H9 (cell line): ENCODE measurements at regions not wholly inside any gene's neighbourhood (a gene's known extent, or its start where the extent isn't known, plus 50 kb on each side); places are given as distances from the start of the nearest gene placed in this dataset.

ENCODE experiments used
- DNase-seq: peaks from one replicate; pipeline ENCODE4 v3.0.0-alpha.2; 2017
- H2AFZ ChIP-seq: one replicate; pipeline ENCODE4 v1.6.1; 2013; ENCODE audit warnings: mild to moderate bottlenecking, low read length, control low read depth, moderate library complexity
- H2AK5ac ChIP-seq: 2 replicates; pipeline ENCODE4 v1.6.1; 2013; ENCODE audit warnings: low read length, control low read depth, mixed read lengths; ENCODE audit not compliant: insufficient read length
- H2BK120ac ChIP-seq: one replicate; pipeline ENCODE4 v1.6.1; 2013; ENCODE audit warnings: low read depth, mild to moderate bottlenecking, low read length, control low read depth, inconsistent platforms; ENCODE audit not compliant: poor library complexity, severe bottlenecking
- H2BK12ac ChIP-seq: 2 replicates; pipeline ENCODE4 v1.6.1; 2013; ENCODE audit warnings: low read length, control low read depth, mixed read lengths, low read depth; ENCODE audit not compliant: insufficient read length
- H2BK15ac ChIP-seq: 2 replicates; pipeline ENCODE4 v1.6.1; 2013; ENCODE audit warnings: low read depth, low read length, control low read depth
- H2BK20ac ChIP-seq: one replicate; pipeline ENCODE4 v1.6.1; 2013; ENCODE audit warnings: low read depth, mild to moderate bottlenecking, low read length, control low read depth, inconsistent platforms; ENCODE audit not compliant: poor library complexity, severe bottlenecking
- H2BK5ac ChIP-seq: 2 replicates; pipeline ENCODE4 v1.6.1; 2013; ENCODE audit warnings: low read length, control low read depth, mixed read lengths; ENCODE audit not compliant: insufficient read length
- H3K14ac ChIP-seq: 2 replicates; pipeline ENCODE4 v1.6.1; 2013; ENCODE audit warnings: low read length, control low read depth; ENCODE audit not compliant: insufficient read depth
- H3K18ac ChIP-seq: 2 replicates; pipeline ENCODE4 v1.6.1; 2013; ENCODE audit warnings: low read depth, mild to moderate bottlenecking, mixed read lengths, low read length, control low read depth; ENCODE audit not compliant: insufficient read length
- H3K23ac ChIP-seq: 2 replicates; pipeline ENCODE4 v1.6.1; 2013; ENCODE audit warnings: low read length, control low read depth, mixed read lengths, low read depth; ENCODE audit not compliant: insufficient read length
- H3K23me2 ChIP-seq: 2 replicates; pipeline ENCODE4 v1.6.1; 2013; ENCODE audit warnings: low read depth, mild to moderate bottlenecking, mixed read lengths, low read length, control low read depth; ENCODE audit not compliant: insufficient read length, poor library complexity, severe bottlenecking
- H3K27ac ChIP-seq: 2 replicates; pipeline ENCODE4 v1.5.1; 2013; ENCODE audit warnings: low read length, control low read depth, mixed read lengths, low read depth; ENCODE audit not compliant: insufficient read length
- H3K27me3 ChIP-seq: 2 replicates; pipeline ENCODE4 v1.6.1; 2013; ENCODE audit warnings: low read length, control low read depth, inconsistent platforms; ENCODE audit not compliant: insufficient read depth
- H3K4ac ChIP-seq: 2 replicates; pipeline ENCODE4 v1.6.1; 2013; ENCODE audit warnings: low read depth, mild to moderate bottlenecking, control low read depth, inconsistent platforms, low read length, moderate library complexity
- H3K4me1 ChIP-seq: 2 replicates; pipeline ENCODE4 v1.6.1; 2013; ENCODE audit warnings: low read length, control low read depth, inconsistent platforms; ENCODE audit not compliant: insufficient read depth
- H3K4me2 ChIP-seq: 2 replicates; pipeline ENCODE4 v1.6.1; 2013; ENCODE audit warnings: low read length, control low read depth, mixed read lengths; ENCODE audit not compliant: insufficient read length, insufficient read depth
- H3K56ac ChIP-seq: 2 replicates; pipeline ENCODE4 v1.6.1; 2013; ENCODE audit warnings: low read depth, mild to moderate bottlenecking, mixed read lengths, low read length, control low read depth; ENCODE audit not compliant: insufficient read length
- H3K79me1 ChIP-seq: 2 replicates; pipeline ENCODE4 v1.6.1; 2013; ENCODE audit warnings: low read depth, mild to moderate bottlenecking, moderate library complexity, low read length, control low read depth, inconsistent platforms; ENCODE audit not compliant: insufficient read depth, poor library complexity, severe bottlenecking
- H3K79me2 ChIP-seq: 2 replicates; pipeline ENCODE4 v1.6.1; 2013; ENCODE audit warnings: low read length, control low read depth, inconsistent platforms; ENCODE audit not compliant: insufficient read depth
- H3K9ac ChIP-seq: 2 replicates; pipeline ENCODE4 v1.6.1; 2013; ENCODE audit warnings: low read length, control low read depth, mixed read lengths; ENCODE audit not compliant: insufficient read length; ENCODE audit errors: extremely low read depth
- H3K9me3 ChIP-seq: one replicate; pipeline ENCODE4 v1.6.1; 2013; ENCODE audit warnings: low read depth, low read length, inconsistent platforms; ENCODE audit not compliant: control insufficient read depth
- H3T11ph ChIP-seq: one replicate; pipeline ENCODE4 v1.6.1; 2013; ENCODE audit warnings: mild to moderate bottlenecking, low read length, control low read depth, inconsistent platforms
- H4K20me1 ChIP-seq: one replicate; pipeline ENCODE4 v1.6.1; 2013; ENCODE audit not compliant: control insufficient read depth, insufficient read length, insufficient read depth
- H4K5ac ChIP-seq: 2 replicates; pipeline ENCODE4 v1.6.1; 2013; ENCODE audit warnings: low read depth, mild to moderate bottlenecking, mixed read lengths, low read length, control low read depth; ENCODE audit not compliant: insufficient read length
- H4K8ac ChIP-seq: replicated peaks from 2 replicates; pipeline ENCODE4 v1.6.1; 2013; ENCODE audit warnings: low read length, control low read depth, mixed read lengths, low read depth; ENCODE audit not compliant: insufficient read length
- H4K91ac ChIP-seq: 2 replicates; pipeline ENCODE4 v1.6.1; 2013; ENCODE audit warnings: low read depth, mild to moderate bottlenecking, moderate library complexity, mixed read lengths, low read length, control low read depth; ENCODE audit not compliant: insufficient read length
- H3K27ac Mint-ChIP-seq, 3 experiments: 2 replicates in 2 of 3; 3 replicates in 1 of 3; pipeline ENCODE4 v1.8.0; 2020 to 2021; ENCODE audit warnings: mixed read lengths in 3 of 3, mild to moderate bottlenecking in 1 of 3, moderate library complexity in 1 of 3
- H3K27me3 Mint-ChIP-seq: 2 replicates; pipeline ENCODE4 v1.8.0; 2021; ENCODE audit warnings: low read depth, mild to moderate bottlenecking, moderate library complexity, mixed read lengths
- H3K36me3 Mint-ChIP-seq, 3 experiments: 2 replicates in 2 of 3; 3 replicates in 1 of 3; pipeline ENCODE4 v1.8.0; 2020 to 2021; ENCODE audit warnings: low read depth in 3 of 3, mixed read lengths in 3 of 3; ENCODE audit not compliant: insufficient read depth in 1 of 3
- H3K4me1 Mint-ChIP-seq, 2 experiments: 2 replicates each; pipeline ENCODE4 v1.8.0; 2020; ENCODE audit warnings: mixed read lengths in 2 of 2
- H3K4me3 Mint-ChIP-seq, 2 experiments: 2 replicates in 1 of 2; 3 replicates in 1 of 2; pipeline ENCODE4 v1.8.0; 2020 to 2021; ENCODE audit warnings: mild to moderate bottlenecking in 2 of 2, mixed read lengths in 2 of 2, moderate library complexity in 1 of 2
- H3K9me3 Mint-ChIP-seq, 2 experiments: 2 replicates in 1 of 2; 3 replicates in 1 of 2; pipeline ENCODE4 v1.8.0; 2020; ENCODE audit warnings: mild to moderate bottlenecking in 2 of 2, mixed read lengths in 2 of 2, moderate library complexity in 1 of 2
- WGBS: extraction: QIAGEN DNeasy Blood & Tissue Kit; methylation state at CpG from one replicate; pipeline ENCODE4 v1.1.7; 2013; ENCODE audit warnings: missing lambda C conversion rate, low lambda C conversion rate, mixed read lengths; ENCODE audit not compliant: insufficient read length; ENCODE audit errors: extremely low coverage; 5-methylcytosine and 5-hydroxymethylcytosine counted together
- TF ChIP-seq, protein P1 (sequence below): fragments of 200-600 bp; sonication (generic); conservative IDR thresholded peaks from 3 replicates; pipeline ENCODE4 v1.8.0; 2021; ENCODE audit warnings: antibody characterized with exemption, mild to moderate bottlenecking

DNA sequence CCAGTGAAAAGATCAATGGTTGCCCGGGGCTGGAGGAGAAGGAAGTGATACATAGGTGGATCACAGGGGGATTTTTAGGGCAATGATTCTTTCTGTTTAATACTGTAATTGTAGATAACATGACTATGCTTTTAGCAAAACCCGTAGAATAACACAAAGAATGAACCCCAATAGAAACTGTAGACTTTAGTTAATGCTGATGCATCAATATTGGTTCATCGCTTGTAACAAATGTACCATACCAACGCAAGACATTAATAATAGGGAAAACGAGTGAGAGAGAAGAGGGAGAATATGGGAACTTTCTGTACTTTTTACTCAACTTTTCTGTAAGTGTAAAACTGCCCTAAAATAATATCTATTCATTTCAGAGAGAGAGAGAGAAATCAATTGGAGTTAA lies 383.3 kb upstream of the ATP11B start:
- Histone ChIP-seq H3K23ac (no peak overlapping the region), H2BK5ac (no peak overlapping the region), H3K9me3 (no peaks in the 10 kb centered on the region), H2BK12ac (no peak overlapping the region), H4K8ac (no peak overlapping the region), H3K4ac (no peak overlapping the region), H3K23me2 (no peaks in the 10 kb centered on the region), H4K91ac (no peak overlapping the region), H2AFZ (no peak overlapping the region), H3K79me2 (0 out of 2 replicates have a peak, but pooled peaks cover 2% of the 10 kb centered on the region), H3T11ph (no peak overlapping the region), H2BK120ac (no peak overlapping the region), H4K5ac (no peak overlapping the region), H3K27me3 (no peaks in the 10 kb centered on the region), H3K4me1 (peaks cover 8% of the 10 kb centered on the region), H2AK5ac (no peak overlapping the region), H3K27ac (no peak overlapping the region), H3K56ac (no peak overlapping the region), H2BK20ac (no peak overlapping the region), H3K79me1 (no peaks in the 10 kb centered on the region), H3K14ac (no peak overlapping the region), H2BK15ac (no peak overlapping the region), H3K9ac (no peak overlapping the region), H3K18ac (no peak overlapping the region), H3K4me2 (no peak overlapping the region), H4K20me1 (no peaks in the 10 kb centered on the region)
- peaks cover 21 to 24% of the 10 kb centered on the region in 2 experiments for H3K4me1 Mint-ChIP-seq
- H3K27me3 Mint-ChIP-seq: no peaks in the 10 kb centered on the region
- WGBS: no CpG with 5 or more reads among the region's 5 CpGs
- DNase-seq: no peak
- no peak overlapping the region for H3K4me3 Mint-ChIP-seq
- H3K27ac Mint-ChIP-seq: no peak overlapping the region
- no peaks in the 10 kb centered on the region for H3K36me3 Mint-ChIP-seq
- H3K9me3 Mint-ChIP-seq: peaks cover 0 to 2% of the 10 kb centered on the region in 2 experiments; a peak in 1 of 5 replicates
- TF ChIP-seq, protein P1, sequence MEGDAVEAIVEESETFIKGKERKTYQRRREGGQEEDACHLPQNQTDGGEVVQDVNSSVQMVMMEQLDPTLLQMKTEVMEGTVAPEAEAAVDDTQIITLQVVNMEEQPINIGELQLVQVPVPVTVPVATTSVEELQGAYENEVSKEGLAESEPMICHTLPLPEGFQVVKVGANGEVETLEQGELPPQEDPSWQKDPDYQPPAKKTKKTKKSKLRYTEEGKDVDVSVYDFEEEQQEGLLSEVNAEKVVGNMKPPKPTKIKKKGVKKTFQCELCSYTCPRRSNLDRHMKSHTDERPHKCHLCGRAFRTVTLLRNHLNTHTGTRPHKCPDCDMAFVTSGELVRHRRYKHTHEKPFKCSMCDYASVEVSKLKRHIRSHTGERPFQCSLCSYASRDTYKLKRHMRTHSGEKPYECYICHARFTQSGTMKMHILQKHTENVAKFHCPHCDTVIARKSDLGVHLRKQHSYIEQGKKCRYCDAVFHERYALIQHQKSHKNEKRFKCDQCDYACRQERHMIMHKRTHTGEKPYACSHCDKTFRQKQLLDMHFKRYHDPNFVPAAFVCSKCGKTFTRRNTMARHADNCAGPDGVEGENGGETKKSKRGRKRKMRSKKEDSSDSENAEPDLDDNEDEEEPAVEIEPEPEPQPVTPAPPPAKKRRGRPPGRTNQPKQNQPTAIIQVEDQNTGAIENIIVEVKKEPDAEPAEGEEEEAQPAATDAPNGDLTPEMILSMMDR: no peak
